Brain microvascular endothelial cell (primary cell): ENCODE measurements at regions not wholly inside any gene's neighbourhood (a gene's known extent, or its start where the extent isn't known, plus 50 kb on each side); places are given as distances from the start of the nearest gene placed in this dataset.

Experiments
- DNase-seq: peaks from one replicate; pipeline ENCODE4 v3.0.0-alpha.2; 2020
- H3K27ac ChIP-seq: fragments of 250-450 bp; sonication (Bioruptor Pico); 2 replicates; pipeline ENCODE4 v1.5.1; 2020; ENCODE audit warnings: mild to moderate bottlenecking, moderate library complexity
- H3K27me3 ChIP-seq: fragments of 250-450 bp; sonication (Bioruptor Pico); replicated peaks from 2 replicates; pipeline ENCODE4 v1.5.1; 2020; ENCODE audit warnings: mild to moderate bottlenecking
- H3K36me3 ChIP-seq: fragments of 250-450 bp; sonication (Bioruptor Pico); replicated peaks from 2 replicates; pipeline ENCODE4 v1.5.1; 2020; ENCODE audit warnings: mild to moderate bottlenecking
- H3K4me3 ChIP-seq: 2 replicates; pipeline ENCODE4 v1.5.1; 2011; ENCODE audit warnings: low read depth, mild to moderate bottlenecking, control low read depth, low read length, moderate library complexity
- in situ Hi-C: cut with HindIII; loops from 2 replicates; pipeline ENCODE4 v1.10.0; 2017; ENCODE audit warnings: low sequenced_read_pairs, low pct_ligation_motif_present
- TF ChIP-seq, protein P1 (sequence below): IDR thresholded peaks from 2 replicates; pipeline ENCODE4 v1.5.1; 2011; ENCODE audit warnings: low read depth, mild to moderate bottlenecking, moderate library complexity, low read length, control low read depth, inconsistent platforms; ENCODE audit errors: missing control alignments

GRCh38 chr2:6287406-6287805 is 578.3 kb downstream of the CMPK2 start:
- Histone ChIP-seq H3K36me3 (no peaks in the 10 kb centered on the region), H3K4me3 (no peak overlapping the region), H3K27me3 (no peaks in the 10 kb centered on the region), H3K27ac (no peak overlapping the region)
- TF ChIP-seq, protein P1, sequence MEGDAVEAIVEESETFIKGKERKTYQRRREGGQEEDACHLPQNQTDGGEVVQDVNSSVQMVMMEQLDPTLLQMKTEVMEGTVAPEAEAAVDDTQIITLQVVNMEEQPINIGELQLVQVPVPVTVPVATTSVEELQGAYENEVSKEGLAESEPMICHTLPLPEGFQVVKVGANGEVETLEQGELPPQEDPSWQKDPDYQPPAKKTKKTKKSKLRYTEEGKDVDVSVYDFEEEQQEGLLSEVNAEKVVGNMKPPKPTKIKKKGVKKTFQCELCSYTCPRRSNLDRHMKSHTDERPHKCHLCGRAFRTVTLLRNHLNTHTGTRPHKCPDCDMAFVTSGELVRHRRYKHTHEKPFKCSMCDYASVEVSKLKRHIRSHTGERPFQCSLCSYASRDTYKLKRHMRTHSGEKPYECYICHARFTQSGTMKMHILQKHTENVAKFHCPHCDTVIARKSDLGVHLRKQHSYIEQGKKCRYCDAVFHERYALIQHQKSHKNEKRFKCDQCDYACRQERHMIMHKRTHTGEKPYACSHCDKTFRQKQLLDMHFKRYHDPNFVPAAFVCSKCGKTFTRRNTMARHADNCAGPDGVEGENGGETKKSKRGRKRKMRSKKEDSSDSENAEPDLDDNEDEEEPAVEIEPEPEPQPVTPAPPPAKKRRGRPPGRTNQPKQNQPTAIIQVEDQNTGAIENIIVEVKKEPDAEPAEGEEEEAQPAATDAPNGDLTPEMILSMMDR = no peak
- in situ Hi-C loops = no loop called here
- DNase-seq = no peak

DNA sequence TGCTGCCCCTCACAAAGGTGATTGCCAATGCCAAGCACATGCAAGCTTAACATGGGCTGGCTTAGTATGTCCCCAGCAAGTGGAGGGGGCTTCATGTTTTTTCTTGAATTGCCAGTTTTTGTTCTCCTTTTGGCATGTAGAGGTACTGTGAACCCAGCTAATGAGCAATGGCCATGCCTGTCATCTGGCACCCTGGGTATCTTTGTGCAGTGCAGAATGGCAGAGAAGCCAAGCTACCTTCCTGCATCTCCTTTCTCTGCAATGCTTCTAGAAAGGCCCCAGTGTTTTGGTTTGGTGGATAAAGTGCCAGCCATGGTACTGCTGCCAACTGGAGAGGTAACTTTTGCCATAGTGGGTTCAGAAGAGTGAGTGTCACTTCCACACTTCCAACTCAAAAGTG is 576.9 kb downstream of the CMPK2 start:
- Histone ChIP-seq H3K36me3 (no peaks in the 10 kb centered on the region), H3K27ac (no peak overlapping the region), H3K27me3 (no peaks in the 10 kb centered on the region), H3K4me3 (no peak overlapping the region)
- TF ChIP-seq, protein P1 = no peak
- in situ Hi-C loops = no loop called here
- no peak for DNase-seq

DNA sequence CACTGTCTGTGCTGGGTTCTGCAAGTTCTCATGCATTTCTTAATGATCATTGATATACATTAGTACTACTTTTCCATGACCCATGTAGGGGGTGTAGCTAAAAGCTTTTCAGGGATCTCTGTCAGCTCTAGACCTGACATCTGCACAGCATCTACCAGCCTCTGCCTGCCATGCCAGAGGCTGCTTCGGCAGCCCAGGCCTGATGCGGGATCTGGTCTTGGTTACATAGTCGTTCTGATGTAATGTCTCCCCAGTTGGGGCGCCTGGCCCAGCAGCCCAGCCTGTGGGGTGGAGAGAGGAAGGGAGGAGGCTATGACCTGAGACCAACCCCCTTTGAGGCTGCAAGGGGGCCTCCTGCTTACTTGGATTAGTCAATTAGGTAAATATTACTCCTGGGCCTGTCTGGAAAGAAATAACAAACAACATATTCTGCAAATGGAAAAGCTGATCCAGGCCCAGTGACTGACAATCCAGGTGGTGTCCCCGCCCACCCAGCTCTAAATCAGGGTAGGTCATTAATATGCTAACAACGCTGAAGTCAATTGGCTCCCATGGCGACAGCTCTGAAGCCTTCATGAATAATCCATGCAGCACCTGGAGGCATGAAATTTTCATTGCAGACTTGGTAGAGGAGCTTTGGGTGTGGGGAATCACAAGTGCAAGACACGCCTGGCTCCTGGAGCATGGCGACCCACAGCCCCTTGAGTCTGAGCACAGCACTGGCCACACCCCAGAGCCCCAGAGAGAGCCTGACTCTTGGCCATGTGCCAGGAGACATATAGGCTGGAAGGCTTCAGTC is 575.3 kb downstream of the CMPK2 start:
- no peaks in the 10 kb centered on the region for H3K27me3 ChIP-seq
- H3K4me3 ChIP-seq = no peak overlapping the region
- no peak for DNase-seq
- H3K27ac ChIP-seq = no peak overlapping the region
- in situ Hi-C loops = no loop called here
- H3K36me3 ChIP-seq = no peaks in the 10 kb centered on the region
- TF ChIP-seq, protein P1 = no peak

- H3K27me3 ChIP-seq = no peaks in the 10 kb centered on the region
- no peak overlapping the region for H3K4me3 ChIP-seq
- DNase-seq = no peak
- no peak overlapping the region for H3K27ac ChIP-seq
- in situ Hi-C loops = no loop called here
- TF ChIP-seq, protein P1 = no peak
- no peaks in the 10 kb centered on the region for H3K36me3 ChIP-seq
These were observed 570.9 kb downstream of the CMPK2 start for GRCh38 chr2:6294791-6295190.

DNA sequence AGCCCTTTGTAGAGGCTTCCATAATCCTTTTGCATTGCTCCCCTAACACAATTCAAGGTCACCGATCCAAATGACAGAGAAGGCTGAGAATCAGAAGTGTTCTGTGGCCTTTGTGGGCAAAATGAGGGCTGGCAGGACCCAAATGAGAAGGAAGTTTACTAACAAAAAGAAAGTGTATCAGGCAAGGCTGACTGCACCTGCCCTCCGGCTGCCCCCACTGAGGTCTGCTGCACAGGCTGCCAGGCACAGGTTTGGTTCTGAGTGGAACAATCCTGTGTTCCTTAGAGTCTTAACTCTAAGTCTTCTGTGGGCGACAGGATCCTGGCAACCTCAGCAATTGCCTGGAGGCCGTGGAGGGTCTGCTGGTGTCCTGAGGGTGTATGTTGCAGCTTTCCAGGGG is 568.5 kb downstream of the CMPK2 start:
- in situ Hi-C loops = no loop called here
- DNase-seq = no peak
- TF ChIP-seq, protein P1 = no peak
- no peaks in the 10 kb centered on the region for H3K27me3 ChIP-seq
- H3K27ac ChIP-seq = no peak overlapping the region
- H3K4me3 ChIP-seq = no peak overlapping the region
- no peaks in the 10 kb centered on the region for H3K36me3 ChIP-seq

DNA sequence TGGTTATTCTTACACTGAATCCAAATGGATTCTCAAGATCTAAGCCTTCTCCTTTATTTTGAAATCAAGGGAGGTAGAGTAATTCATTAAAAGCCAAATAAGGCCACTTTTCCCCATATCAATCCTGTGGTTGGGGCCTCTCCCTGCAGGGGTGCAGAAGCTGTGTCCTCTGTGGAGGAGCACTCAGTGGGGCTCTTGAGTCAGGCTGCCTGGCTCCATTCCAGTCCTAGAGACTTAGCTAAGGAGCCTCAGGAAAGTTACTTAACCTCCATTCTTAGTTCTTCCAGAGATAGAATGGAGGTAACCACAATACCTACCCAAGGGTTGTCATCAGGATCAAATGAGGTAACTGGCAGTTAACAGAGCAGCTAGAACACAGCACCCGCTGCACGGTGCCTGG is 564.3 kb downstream of the CMPK2 start:
- H3K27ac ChIP-seq = no peak overlapping the region
- no peaks in the 10 kb centered on the region for H3K27me3 ChIP-seq
- H3K36me3 ChIP-seq = no peaks in the 10 kb centered on the region
- TF ChIP-seq, protein P1 = no peak
- no peak overlapping the region for H3K4me3 ChIP-seq
- in situ Hi-C loops = no loop called here
- DNase-seq = no peak
